Psoas muscle (tissue), 7 donors: ENCODE measurements at regions not wholly inside any gene's neighbourhood (a gene's known extent, or its start where the extent isn't known, plus 50 kb on each side); places are given as distances from the start of the nearest gene placed in this dataset.

Source experiments
- ATAC-seq, 4 donors: fragments of 200-7000 bp; cut with Tn5 transposase; one replicate each; pipeline ENCODE4 v1.9.1; 2020; ENCODE audit warnings: moderate library complexity in 3 of 4, mild to moderate bottlenecking in 2 of 4
- DNase-seq, 2 donors: peaks; one replicate each; pipeline ENCODE4 v3.0.0-alpha.2; 2020
- H3K27ac ChIP-seq: fragments of 200-600 bp; one replicate; pipeline ENCODE4 v1.8.0; 2022
- H3K27me3 ChIP-seq, 3 donors: fragments of 200-600 bp in 1 of 3; one replicate each; pipeline versions ENCODE4 v1.6.1 to v1.8.0; 2013 to 2022; ENCODE audit warnings: low read length in 2 of 3, mild to moderate bottlenecking in 2 of 3, moderate library complexity in 1 of 3; ENCODE audit not compliant: insufficient read depth in 3 of 3
- H3K36me3 ChIP-seq, 2 donors: fragments of 200-600 bp in 1 of 2; one replicate each; pipeline versions ENCODE4 v1.6.1 to v1.8.0; 2013 to 2022; ENCODE audit warnings: low read depth in 1 of 2, mild to moderate bottlenecking in 1 of 2, moderate library complexity in 1 of 2; ENCODE audit not compliant: insufficient read depth in 1 of 2
- H3K4me1 ChIP-seq: fragments of 200-600 bp; one replicate; pipeline ENCODE4 v1.8.0; 2022
- H3K4me3 ChIP-seq: fragments of 200-600 bp; one replicate; pipeline ENCODE4 v1.8.0; 2022; ENCODE audit warnings: mild to moderate bottlenecking
- H3K9me3 ChIP-seq: fragments of 200-600 bp; one replicate; pipeline ENCODE4 v1.8.0; 2022
- WGBS, 3 donors: extraction: QIAGEN DNeasy Blood & Tissue Kit; methylation state at CpG; one replicate each; pipeline versions ENCODE4 v1.1.6 to v1.1.7; 2013; 5-methylcytosine and 5-hydroxymethylcytosine counted together
- intact Hi-C, 2 donors: fragments of 100-400 bp; cut with DNase I; formaldehyde crosslinking; loops; one replicate each; pipeline versions ENCODE4 v1.11.0 to v1.14.2; 2022
- TF ChIP-seq, protein P1 (sequence below): fragments of 200-600 bp; IDR thresholded peaks from one replicate; pipeline ENCODE4 v1.8.0; 2022; ENCODE audit warnings: antibody characterized with exemption
- donor health status: healthy with polysubstance abuse.
- donor health status: DM: no; HTN: no; CAD: no; lungs with moderate emphysema.
- donor health status: Bipolar disorder and iron deficiency.
- donor health status: healthy.
- donor health status: DM: yes; HTN: yes; CAD: no.
- donor health status: DM: no; HTN: no; CAD: no.
- donor health status: DM: yes; HTN: yes; CAD: no.

DNA sequence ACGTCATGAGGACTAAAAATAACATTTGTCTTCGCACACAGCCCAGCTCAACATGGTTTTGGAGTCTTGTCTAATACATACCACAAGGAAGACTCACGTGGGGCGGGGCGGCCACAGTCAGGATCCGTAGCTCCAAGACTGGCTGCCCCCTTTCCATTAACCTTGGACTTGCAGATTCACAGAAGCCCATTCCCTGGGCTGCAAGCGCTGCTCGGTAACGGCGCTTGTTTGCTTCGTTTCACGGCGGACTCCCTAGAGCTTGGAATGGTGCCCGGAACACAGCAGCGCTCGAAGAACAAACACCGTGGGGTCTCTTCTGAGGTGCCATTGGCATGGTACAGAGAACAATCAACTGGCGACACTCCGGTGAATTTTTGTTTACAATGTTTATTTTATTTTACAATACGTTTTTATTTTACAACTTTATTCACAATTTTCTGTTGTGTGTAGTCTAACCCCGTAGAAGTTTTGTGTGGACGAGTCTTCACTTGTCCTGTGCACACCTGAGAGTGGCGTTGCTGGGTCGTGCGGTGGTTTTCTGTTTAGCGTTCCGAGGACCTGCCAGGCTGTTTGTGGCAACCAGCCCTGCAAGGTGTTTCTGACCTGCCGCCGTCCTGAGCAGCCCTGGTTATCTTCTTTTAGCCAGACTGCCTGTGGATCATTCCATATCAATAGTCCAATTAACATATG, 126.5 kb downstream of the GALR1 start:
- Histone ChIP-seq H3K36me3 (no peaks in the 10 kb centered on the region), H3K27ac (no peak overlapping the region), H3K4me3 (no peak overlapping the region), H3K4me1 (no peaks in the 10 kb centered on the region), H3K27me3 (peaks cover 0 to 2% (median 0%) of the 10 kb centered on the region in 3 donors), H3K9me3 (no peaks in the 10 kb centered on the region)
- DNase-seq: no peak
- 83 to 86% (median 86%) methylated on average over 29 of the region's 29 CpGs for WGBS, 3 donors
- intact Hi-C loops: no loop called here
- no peak for ATAC-seq
- TF ChIP-seq, protein P1, sequence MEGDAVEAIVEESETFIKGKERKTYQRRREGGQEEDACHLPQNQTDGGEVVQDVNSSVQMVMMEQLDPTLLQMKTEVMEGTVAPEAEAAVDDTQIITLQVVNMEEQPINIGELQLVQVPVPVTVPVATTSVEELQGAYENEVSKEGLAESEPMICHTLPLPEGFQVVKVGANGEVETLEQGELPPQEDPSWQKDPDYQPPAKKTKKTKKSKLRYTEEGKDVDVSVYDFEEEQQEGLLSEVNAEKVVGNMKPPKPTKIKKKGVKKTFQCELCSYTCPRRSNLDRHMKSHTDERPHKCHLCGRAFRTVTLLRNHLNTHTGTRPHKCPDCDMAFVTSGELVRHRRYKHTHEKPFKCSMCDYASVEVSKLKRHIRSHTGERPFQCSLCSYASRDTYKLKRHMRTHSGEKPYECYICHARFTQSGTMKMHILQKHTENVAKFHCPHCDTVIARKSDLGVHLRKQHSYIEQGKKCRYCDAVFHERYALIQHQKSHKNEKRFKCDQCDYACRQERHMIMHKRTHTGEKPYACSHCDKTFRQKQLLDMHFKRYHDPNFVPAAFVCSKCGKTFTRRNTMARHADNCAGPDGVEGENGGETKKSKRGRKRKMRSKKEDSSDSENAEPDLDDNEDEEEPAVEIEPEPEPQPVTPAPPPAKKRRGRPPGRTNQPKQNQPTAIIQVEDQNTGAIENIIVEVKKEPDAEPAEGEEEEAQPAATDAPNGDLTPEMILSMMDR: no peak

DNA sequence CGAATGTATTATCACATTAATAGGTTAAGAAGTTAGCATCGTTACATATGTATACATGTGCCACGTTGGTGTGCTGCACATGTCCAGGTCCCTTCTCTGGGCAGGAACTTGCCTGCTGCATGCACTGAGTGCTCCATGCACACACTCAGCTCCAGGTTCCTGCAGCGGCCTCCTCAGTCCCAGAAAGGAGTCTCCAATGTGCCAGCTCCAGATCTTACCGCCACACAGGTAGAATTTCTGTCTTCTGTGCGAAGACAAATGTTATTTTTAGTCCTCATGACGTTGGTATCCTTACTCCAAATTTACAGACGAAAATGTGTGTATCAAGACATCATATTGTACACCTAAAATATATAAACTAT, 127.1 kb downstream of the GALR1 start:
- intact Hi-C loops: no loop called here
- DNase-seq (no peak), ATAC-seq (no peak)
- TF ChIP-seq, protein P1: no peak
- Histone ChIP-seq H3K36me3 (no peaks in the 10 kb centered on the region), H3K27me3 (peaks cover 0 to 5% (median 0%) of the 10 kb centered on the region in 3 donors), H3K4me3 (no peak overlapping the region), H3K9me3 (no peaks in the 10 kb centered on the region), H3K27ac (no peak overlapping the region), H3K4me1 (no peaks in the 10 kb centered on the region)
- 80 to 82% (median 80%) methylated on average over 8 of the region's 8 CpGs for WGBS, 3 donors

GRCh38 chr18:77377813-77378212, 128.2 kb downstream of the GALR1 start:
- ATAC-seq: no peak
- 78 to 87% (median 79%) methylated on average over 6 of the region's 6 CpGs for WGBS, 3 donors
- no peaks in the 10 kb centered on the region for H3K36me3 ChIP-seq
- no peaks in the 10 kb centered on the region for H3K9me3 ChIP-seq
- peaks cover 0 to 5% (median 0%) of the 10 kb centered on the region in 3 donors for H3K27me3 ChIP-seq
- intact Hi-C loops: no loop called here
- no peaks in the 10 kb centered on the region for H3K4me1 ChIP-seq
- H3K27ac ChIP-seq: no peak overlapping the region
- DNase-seq: no peak
- TF ChIP-seq, protein P1: no peak
- H3K4me3 ChIP-seq: no peak overlapping the region

- DNase-seq (no peak), ATAC-seq (no peak)
- WGBS, 3 donors: 69 to 75% (median 70%) methylated on average over 5 of the region's 5 CpGs
- intact Hi-C loops: no loop called here
- Histone ChIP-seq H3K27ac (no peak overlapping the region), H3K4me3 (no peak overlapping the region), H3K9me3 (no peaks in the 10 kb centered on the region), H3K27me3 (peaks cover 0 to 5% (median 0%) of the 10 kb centered on the region in 3 donors), H3K4me1 (no peaks in the 10 kb centered on the region), H3K36me3 (no peaks in the 10 kb centered on the region)
- TF ChIP-seq, protein P1: no peak
Observed at GRCh38 chr18:77379976-77380509, 130.4 kb downstream of the GALR1 start.

DNA sequence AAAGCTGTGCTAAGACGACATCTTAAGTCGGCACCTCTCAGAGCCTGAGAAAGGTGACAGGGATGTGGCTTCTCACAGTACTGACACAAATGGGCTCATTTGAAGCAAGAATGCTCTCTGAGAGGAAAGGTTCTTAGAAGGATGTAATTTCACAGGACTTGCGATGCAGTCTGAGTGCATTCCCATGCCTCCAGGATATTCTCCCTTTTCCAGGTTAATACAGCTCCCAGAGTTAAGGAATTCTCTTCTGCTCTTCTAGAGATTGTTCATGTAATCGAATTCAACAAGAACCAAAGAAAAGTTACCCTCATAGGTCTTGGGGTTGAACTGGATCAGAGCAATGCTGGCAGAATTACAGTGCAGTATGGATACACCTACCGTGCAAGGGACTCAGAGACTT, 131.0 kb downstream of the GALR1 start:
- intact Hi-C loops: no loop called here
- Histone ChIP-seq H3K36me3 (no peaks in the 10 kb centered on the region), H3K4me1 (no peaks in the 10 kb centered on the region), H3K27me3 (peaks cover 0 to 5% (median 0%) of the 10 kb centered on the region in 3 donors), H3K27ac (no peak overlapping the region), H3K9me3 (no peaks in the 10 kb centered on the region), H3K4me3 (no peak overlapping the region)
- ATAC-seq (no peak), DNase-seq (no peak)
- TF ChIP-seq, protein P1: no peak
- WGBS, 3 donors: 82 to 86% (median 86%) methylated on average over 5 of the region's 5 CpGs
